ENCODE measurements at regions not wholly inside any gene's neighbourhood (a gene's known extent, or its start where the extent isn't known, plus 50 kb on each side); places are given as distances from the start of the nearest gene placed in this dataset.

DNA sequence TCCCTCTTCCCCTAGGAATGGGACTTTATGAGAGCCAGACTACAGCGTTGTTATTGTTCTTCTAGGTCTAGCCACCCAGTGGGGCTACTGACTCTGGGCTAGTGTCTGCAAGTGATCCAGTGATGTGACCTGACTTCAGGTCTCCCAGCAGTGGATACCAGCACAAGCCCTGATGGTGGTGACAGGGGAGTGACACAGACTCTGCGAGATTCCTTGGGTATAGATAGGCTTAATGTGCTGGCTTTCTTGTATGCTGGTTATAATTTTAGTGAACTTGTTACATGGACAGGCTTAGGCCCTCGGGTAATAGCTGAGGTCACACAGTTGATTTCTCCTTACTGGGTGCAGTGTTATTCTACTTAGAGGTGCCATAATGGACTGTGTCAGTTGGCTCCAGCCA lies 106.9 kb downstream of the TBC1D30 start:
- intact Hi-C loops (cut with DNase I), result no loop called here

DNA sequence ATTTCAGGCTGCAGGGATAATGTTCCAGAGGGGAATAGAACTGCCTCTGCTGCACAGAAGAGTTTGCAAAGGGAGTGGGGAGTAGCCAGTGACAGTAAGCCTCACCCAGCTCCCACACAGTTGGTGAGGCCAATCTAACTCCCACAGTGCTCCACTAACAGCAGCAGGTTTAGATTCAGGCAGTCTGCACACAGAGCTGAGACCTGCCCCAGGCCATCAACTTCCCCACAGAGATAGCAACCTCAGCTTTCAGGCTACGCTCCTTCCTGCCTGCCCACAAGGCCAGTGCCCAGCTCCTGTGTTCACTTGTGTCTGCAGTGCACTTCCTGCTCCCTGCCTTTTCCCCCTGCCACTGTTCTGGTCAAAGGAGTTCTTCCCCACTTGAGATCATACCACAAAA lies 107.5 kb downstream of the TBC1D30 start:
- Histone ChIP-seq H3K9ac (ENCODE audit: low read depth in 2 of 2, low read length in 2 of 2) (no peak overlapping the region), H3K4me1 (no peaks in the 10 kb centered on the region), H3K36me3 (no peaks in the 10 kb centered on the region), H3K9me3 (no peaks in the 10 kb centered on the region), H3K27me3 (no peaks in the 10 kb centered on the region), H3K27ac (no peak overlapping the region), H3K4me3 (no peak overlapping the region)
- intact Hi-C loops (cut with DNase I), result no loop called here
- TF ChIP-seq, protein P1, sequence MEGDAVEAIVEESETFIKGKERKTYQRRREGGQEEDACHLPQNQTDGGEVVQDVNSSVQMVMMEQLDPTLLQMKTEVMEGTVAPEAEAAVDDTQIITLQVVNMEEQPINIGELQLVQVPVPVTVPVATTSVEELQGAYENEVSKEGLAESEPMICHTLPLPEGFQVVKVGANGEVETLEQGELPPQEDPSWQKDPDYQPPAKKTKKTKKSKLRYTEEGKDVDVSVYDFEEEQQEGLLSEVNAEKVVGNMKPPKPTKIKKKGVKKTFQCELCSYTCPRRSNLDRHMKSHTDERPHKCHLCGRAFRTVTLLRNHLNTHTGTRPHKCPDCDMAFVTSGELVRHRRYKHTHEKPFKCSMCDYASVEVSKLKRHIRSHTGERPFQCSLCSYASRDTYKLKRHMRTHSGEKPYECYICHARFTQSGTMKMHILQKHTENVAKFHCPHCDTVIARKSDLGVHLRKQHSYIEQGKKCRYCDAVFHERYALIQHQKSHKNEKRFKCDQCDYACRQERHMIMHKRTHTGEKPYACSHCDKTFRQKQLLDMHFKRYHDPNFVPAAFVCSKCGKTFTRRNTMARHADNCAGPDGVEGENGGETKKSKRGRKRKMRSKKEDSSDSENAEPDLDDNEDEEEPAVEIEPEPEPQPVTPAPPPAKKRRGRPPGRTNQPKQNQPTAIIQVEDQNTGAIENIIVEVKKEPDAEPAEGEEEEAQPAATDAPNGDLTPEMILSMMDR (IDR thresholded peaks at IDR 0.05), result no peak
- DNase-seq, result no peak

More for the DNA sequence above, 106.9 kb downstream of the TBC1D30 start:
- TF ChIP-seq, protein P1 (IDR thresholded peaks at IDR 0.05), result no peak
- Histone ChIP-seq H3K27ac (no peak overlapping the region), H3K36me3 (no peaks in the 10 kb centered on the region), H3K27me3 (no peaks in the 10 kb centered on the region), H3K4me3 (no peak overlapping the region), H3K9me3 (no peaks in the 10 kb centered on the region), H3K9ac (ENCODE audit: low read depth in 2 of 2, low read length in 2 of 2) (no peak overlapping the region), H3K4me1 (no peaks in the 10 kb centered on the region)
- DNase-seq, result no peak

DNA sequence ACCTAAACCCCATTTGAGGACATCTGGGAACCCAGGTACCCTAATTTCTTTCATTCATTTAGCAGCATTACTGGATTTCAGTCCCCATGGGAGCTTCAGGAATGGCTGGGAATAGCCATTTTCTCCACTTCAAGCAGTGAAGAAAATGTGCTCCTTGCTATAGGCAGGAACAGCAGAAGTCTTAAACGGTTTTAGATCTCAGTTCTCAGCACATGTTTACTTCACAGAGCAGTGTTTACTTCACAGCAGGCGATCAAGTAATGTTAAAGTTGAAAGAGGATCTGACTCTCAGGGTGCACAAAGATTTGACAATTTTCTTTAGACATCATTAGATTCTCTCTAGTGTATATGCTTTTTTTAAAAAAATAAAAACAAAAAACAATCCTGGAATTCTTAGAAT lies 109.3 kb downstream of the TBC1D30 start:
- Histone ChIP-seq H3K27ac (no peak overlapping the region), H3K9ac (ENCODE audit: low read depth in 2 of 2, low read length in 2 of 2) (no peak overlapping the region), H3K4me3 (no peak overlapping the region), H3K27me3 (no peaks in the 10 kb centered on the region), H3K9me3 (no peaks in the 10 kb centered on the region), H3K36me3 (no peaks in the 10 kb centered on the region), H3K4me1 (no peaks in the 10 kb centered on the region)
- intact Hi-C loops (cut with DNase I), result no loop called here
- TF ChIP-seq, protein P1 (IDR thresholded peaks at IDR 0.05), result no peak
- no peak for DNase-seq

DNA sequence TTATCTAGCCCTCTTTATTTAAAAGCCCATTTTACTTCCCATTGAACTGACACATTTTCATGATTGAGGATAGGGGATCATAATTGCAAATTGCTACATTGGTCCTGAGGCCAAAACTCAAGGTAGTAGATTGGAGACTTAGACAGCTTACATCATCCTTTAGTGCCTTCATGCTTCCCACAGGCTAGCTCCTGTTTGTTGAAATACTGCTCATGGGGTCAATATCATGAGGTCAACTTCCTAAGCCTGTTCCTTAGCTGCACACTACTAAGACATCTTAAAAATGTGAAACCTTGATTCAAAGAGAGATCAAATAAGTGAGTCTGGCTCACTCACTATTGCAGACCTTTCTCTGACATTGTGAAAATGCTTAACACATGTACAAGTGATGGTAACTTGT lies 113.0 kb downstream of the TBC1D30 start:
- no peaks in the 10 kb centered on the region for H3K27me3 ChIP-seq
- intact Hi-C loops (cut with DNase I), result no loop called here
- TF ChIP-seq, protein P1 (IDR thresholded peaks at IDR 0.05), result no peak

DNA sequence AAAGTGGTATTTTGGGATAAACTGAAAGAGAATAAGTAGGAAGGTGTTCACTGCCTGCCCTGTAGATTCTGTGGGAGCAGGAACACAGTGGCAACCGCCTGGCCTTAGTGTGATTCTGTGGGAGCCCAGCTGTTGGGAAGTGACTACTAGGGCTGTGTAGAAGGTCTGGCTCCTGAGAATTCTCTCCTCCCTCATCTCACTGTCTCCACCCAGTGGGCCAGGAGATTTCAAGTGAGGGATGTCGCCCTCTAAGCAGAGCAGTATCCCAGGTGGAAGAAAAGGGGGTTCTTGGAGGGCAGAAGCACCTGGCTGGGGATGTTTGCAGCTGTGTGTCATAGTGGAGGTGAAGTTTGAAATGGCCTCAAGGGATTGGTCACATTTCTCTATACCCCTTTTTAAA lies 113.7 kb downstream of the TBC1D30 start:
- H3K4me3 ChIP-seq, result no peak overlapping the region
- H3K27me3 ChIP-seq, result no peaks in the 10 kb centered on the region
- no peaks in the 10 kb centered on the region for H3K36me3 ChIP-seq
- H3K27ac ChIP-seq, result no peak overlapping the region
- intact Hi-C loops (cut with DNase I), result no loop called here
- H3K9ac ChIP-seq (ENCODE audit: low read depth in 2 of 2, low read length in 2 of 2), result no peak overlapping the region
- TF ChIP-seq, protein P1 (IDR thresholded peaks at IDR 0.05), result no peak
- DNase-seq, result no peak
- H3K9me3 ChIP-seq, result no peaks in the 10 kb centered on the region
- H3K4me1 ChIP-seq, result no peaks in the 10 kb centered on the region

More for the DNA sequence above, 113.0 kb downstream of the TBC1D30 start:
- Histone ChIP-seq H3K9me3 (no peaks in the 10 kb centered on the region), H3K4me3 (no peak overlapping the region), H3K4me1 (no peaks in the 10 kb centered on the region), H3K36me3 (no peaks in the 10 kb centered on the region), H3K27ac (no peak overlapping the region), H3K9ac (ENCODE audit: low read depth in 2 of 2, low read length in 2 of 2) (no peak overlapping the region)
- DNase-seq, result no peak

DNA sequence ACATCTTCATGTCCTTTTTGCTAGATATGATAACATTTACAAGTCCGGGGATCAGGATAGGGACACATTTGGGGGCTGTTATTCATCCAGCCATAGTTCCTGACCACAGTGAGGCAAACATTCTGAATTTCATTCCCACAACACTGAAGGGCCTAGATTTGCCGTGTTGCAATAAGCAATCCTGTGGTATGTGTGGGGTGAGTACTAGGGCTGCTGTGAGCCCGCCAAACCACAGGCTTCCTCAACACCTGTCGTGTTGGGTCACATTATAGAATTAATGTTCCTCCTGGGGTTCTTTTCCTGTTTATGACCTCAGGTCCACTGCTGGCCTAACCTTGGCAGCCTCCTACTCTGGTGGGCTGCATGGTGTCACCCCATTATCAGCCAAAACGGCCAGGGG lies 119.2 kb downstream of the TBC1D30 start:
- Histone ChIP-seq H3K36me3 (no peaks in the 10 kb centered on the region), H3K9ac (ENCODE audit: low read depth in 2 of 2, low read length in 2 of 2) (no peak overlapping the region), H3K9me3 (no peaks in the 10 kb centered on the region), H3K27ac (no peak overlapping the region), H3K27me3 (no peaks in the 10 kb centered on the region), H3K4me1 (no peaks in the 10 kb centered on the region), H3K4me3 (no peak overlapping the region)
- TF ChIP-seq, protein P1 (IDR thresholded peaks at IDR 0.05), result no peak
- no peak for DNase-seq
- intact Hi-C loops (cut with DNase I), result no loop called here
